Activated CD4-positive, alpha-beta T cell treated with anti-CD3 and anti-CD28 coated beads, Interleukin-2, amount 10 ng/mL, durations not matched to agents 7 days and 5 days (primary cell): ENCODE measurements at regions not wholly inside any gene's neighbourhood (a gene's known extent, or its start where the extent isn't known, plus 50 kb on each side); places are given as distances from the start of the nearest gene placed in this dataset.

Source experiments
- CTCF ChIA-PET: fragments of 350-600 bp; sonication (Branson Sonifier 250); formaldehyde crosslinking; loops from one replicate; lab custom pipeline; 2021; ENCODE audit warnings: antibody characterized with exemption; lab: Charles Lee
- POLR2A ChIA-PET: fragments of 350-600 bp; sonication (Branson Sonifier 250); formaldehyde crosslinking; loops from one replicate; lab custom pipeline; 2021; ENCODE audit warnings: antibody characterized with exemption; lab: Charles Lee
- DNase-seq: peaks from one replicate; pipeline ENCODE4 v3.0.0-alpha.2; 2020
- H3K27ac Mint-ChIP-seq: one replicate; pipeline ENCODE4 v1.8.0; 2021; ENCODE audit warnings: mild to moderate bottlenecking, moderate library complexity, mixed read lengths
- H3K27me3 Mint-ChIP-seq: one replicate; pipeline ENCODE4 v1.8.0; 2021; ENCODE audit warnings: mixed read lengths
- H3K36me3 Mint-ChIP-seq: one replicate; pipeline ENCODE4 v1.8.0; 2021; ENCODE audit warnings: low read depth, mixed read lengths
- H3K4me1 Mint-ChIP-seq: one replicate; pipeline ENCODE4 v1.8.0; 2021; ENCODE audit warnings: mixed read lengths
- H3K4me3 Mint-ChIP-seq: one replicate; pipeline ENCODE4 v1.8.0; 2021; ENCODE audit warnings: mild to moderate bottlenecking, moderate library complexity, mixed read lengths
- H3K9me3 Mint-ChIP-seq: one replicate; pipeline ENCODE4 v1.8.0; 2021; ENCODE audit warnings: mixed read lengths

DNA sequence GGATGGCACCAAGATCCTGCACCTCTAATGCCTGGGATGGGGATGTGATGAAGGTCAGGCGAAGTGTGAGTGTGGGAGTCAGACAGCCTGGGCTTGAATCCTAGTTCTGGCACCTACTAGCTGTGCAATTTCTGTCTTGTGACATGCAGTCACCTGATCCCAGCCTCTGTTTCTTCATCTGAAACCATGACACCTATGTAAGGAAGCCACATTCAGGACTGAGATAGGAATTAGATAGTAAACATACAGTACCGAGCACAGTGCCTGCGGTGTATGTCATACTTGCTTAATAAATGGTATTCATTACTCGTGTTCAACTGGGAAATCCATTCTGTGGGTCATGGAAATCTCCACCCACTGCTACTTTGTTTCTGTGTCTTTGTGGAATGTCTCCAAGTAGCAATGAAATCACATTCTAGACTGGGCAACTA is 140.6 kb upstream of the STC2 start:
- peaks cover 8% of the 10 kb centered on the region for H3K9me3 Mint-ChIP-seq
- H3K4me1 Mint-ChIP-seq = no peaks in the 10 kb centered on the region
- no peak for DNase-seq
- H3K27ac Mint-ChIP-seq = no peak overlapping the region
- no peaks in the 10 kb centered on the region for H3K36me3 Mint-ChIP-seq
- ChIA-PET POLR2A (no interaction called here), CTCF (no interaction called here)
- no peaks in the 10 kb centered on the region for H3K27me3 Mint-ChIP-seq
- no peak overlapping the region for H3K4me3 Mint-ChIP-seq

DNA sequence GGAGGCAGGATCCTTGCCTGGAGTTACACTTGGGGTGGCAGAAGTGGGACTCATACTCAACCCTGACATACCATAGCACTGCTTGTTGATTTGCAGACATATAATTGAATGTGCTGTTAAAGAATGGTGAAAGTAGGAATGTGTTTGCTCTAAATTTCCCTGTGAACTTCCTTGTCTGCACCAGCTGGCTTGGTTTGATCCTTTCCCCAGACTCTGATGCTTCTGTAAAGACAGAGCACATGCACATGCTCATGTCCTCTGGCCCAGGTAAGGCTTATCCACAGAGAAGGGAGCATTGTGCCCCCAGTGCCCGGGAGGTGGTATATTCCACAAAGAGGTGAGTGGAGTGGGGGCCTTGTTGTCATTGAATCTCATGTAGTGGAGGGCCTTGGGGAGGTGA is 138.0 kb upstream of the STC2 start:
- Mint-ChIP-seq H3K9me3 (peaks cover 8% of the 10 kb centered on the region), H3K27me3 (no peaks in the 10 kb centered on the region)

DNA sequence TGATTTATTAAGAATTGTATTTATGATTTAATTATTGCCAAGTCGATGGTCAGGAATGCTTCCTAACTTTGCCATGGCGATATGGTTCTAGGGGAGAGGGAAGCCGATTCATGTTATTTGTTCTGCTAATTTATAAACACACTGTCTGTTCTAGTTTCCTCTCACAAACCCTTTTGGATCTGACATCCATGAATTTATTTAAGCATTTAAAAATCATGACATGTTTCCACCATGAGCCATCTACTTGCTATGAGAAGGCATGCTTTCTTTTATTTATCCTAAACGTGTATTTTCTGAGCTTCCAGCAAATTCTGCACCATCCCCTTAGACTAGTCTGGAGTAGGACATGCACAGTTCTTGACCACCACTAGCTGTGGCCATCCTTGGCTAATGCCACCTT is 136.6 kb upstream of the STC2 start:
- ChIA-PET POLR2A (no interaction called here), CTCF (interaction anchor here (0.6 kb wide), 1 partner anchor 212 kb away, joined by 3 read pairs; no protein-coding TSS in a partner anchor)
- Mint-ChIP-seq H3K27ac (no peak overlapping the region), H3K9me3 (peaks cover 8% of the 10 kb centered on the region), H3K36me3 (no peaks in the 10 kb centered on the region), H3K27me3 (no peaks in the 10 kb centered on the region), H3K4me1 (no peaks in the 10 kb centered on the region), H3K4me3 (no peak overlapping the region)
- no peak for DNase-seq

More for the DNA sequence above, 138.0 kb upstream of the STC2 start:
- ChIA-PET POLR2A (no interaction called here), CTCF (no interaction called here)
- H3K27ac Mint-ChIP-seq = no peak overlapping the region
- DNase-seq = no peak
- H3K4me1 Mint-ChIP-seq = no peaks in the 10 kb centered on the region
- no peak overlapping the region for H3K4me3 Mint-ChIP-seq
- H3K36me3 Mint-ChIP-seq = no peaks in the 10 kb centered on the region

DNA sequence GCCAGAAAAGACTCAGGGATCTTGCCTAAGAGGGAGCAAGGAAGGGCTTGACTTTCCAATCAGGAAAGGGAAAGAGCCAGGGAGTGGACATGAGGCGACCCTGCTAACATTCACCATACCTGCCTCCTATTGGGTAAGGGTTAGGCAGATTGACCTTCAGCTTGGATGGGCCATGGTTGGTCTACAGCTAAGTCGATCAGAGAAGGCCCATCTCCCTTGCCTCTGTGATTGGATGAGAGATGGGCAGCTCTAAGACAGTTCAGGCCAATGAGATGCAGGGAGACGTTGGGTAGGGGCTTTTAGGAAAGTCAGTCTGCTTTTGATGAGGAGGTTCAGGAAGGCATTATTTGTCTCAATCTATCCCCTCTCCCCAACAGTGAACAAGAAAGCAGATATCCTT is 135.0 kb upstream of the STC2 start:
- POLR2A ChIA-PET = no interaction called here
- H3K27ac Mint-ChIP-seq = no peak overlapping the region
- peaks cover 8% of the 10 kb centered on the region for H3K9me3 Mint-ChIP-seq
- no peaks in the 10 kb centered on the region for H3K4me1 Mint-ChIP-seq
- CTCF ChIA-PET = interaction anchor here (1.0 kb wide), 1 partner anchor 90 kb away, joined by 4 read pairs; no protein-coding TSS in a partner anchor
- H3K36me3 Mint-ChIP-seq = no peaks in the 10 kb centered on the region
- DNase-seq = no peak
- no peaks in the 10 kb centered on the region for H3K27me3 Mint-ChIP-seq
- H3K4me3 Mint-ChIP-seq = no peak overlapping the region

DNA sequence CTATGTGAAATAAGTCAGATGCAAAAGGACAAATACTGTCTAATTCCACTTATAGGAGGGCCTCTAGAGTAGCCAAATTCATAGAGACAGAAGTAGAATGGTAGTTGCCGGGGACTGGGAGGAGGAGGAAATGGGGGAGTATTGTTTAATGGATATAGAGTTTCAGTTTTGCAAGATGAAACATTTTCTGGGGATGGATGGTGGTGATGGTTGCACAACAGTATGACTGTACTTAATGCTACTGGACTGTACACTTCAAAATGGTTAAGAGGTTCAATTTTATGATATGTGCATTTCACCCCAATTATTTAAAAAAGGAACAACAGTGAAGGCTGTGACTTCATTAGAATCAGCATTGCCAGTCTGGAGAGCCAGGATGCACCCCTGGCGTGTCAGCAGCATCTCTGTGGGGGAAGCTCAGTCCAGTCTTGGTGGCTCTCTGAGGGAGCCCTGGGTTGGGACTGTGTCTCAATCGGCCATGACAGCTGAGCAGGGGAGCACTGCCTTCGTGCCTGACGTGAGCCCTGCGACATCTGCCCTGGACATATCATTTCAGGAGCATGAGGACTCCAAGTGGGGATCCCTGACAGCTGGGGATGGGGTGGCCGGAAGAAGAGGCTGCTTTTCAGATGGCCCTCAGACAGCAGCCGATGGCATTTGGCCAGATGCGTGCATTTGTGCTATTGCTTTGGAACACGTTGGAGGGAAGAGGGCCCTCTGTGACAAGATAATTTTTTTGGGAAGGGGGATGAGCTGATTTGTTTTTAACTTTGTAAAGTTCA is 130.8 kb upstream of the STC2 start:
- CTCF ChIA-PET = no interaction called here
- H3K4me3 Mint-ChIP-seq = no peak overlapping the region
- H3K27ac Mint-ChIP-seq = no peak overlapping the region
- H3K27me3 Mint-ChIP-seq = no peaks in the 10 kb centered on the region
- no peak for DNase-seq
- no peaks in the 10 kb centered on the region for H3K9me3 Mint-ChIP-seq
- no peaks in the 10 kb centered on the region for H3K36me3 Mint-ChIP-seq
- H3K4me1 Mint-ChIP-seq = no peaks in the 10 kb centered on the region
- POLR2A ChIA-PET = no interaction called here

DNA sequence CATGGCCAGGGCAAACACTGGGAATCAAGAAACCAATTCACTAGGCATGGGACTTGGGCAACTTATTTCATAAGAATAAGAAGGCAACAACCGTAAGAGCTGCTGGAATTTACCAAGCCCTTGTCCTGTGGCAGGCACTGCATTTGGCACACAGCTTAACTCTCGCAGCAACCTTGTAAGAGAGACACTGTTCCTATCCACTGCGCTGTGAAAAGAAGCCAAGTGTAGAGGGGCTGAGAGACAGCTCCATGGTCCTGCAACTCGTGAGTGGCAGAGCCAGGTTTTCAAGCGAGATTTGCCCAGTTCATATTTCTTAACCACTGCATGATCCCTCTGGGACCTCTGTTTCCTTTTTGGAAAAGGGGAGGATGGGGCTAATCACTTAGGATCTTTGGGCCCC is 129.3 kb upstream of the STC2 start:
- POLR2A ChIA-PET = no interaction called here
- Mint-ChIP-seq H3K9me3 (no peaks in the 10 kb centered on the region), H3K36me3 (no peaks in the 10 kb centered on the region), H3K27me3 (no peaks in the 10 kb centered on the region), H3K4me1 (no peaks in the 10 kb centered on the region), H3K27ac (no peak overlapping the region), H3K4me3 (no peak overlapping the region)
- DNase-seq = no peak
- CTCF ChIA-PET = no interaction called here

DNA sequence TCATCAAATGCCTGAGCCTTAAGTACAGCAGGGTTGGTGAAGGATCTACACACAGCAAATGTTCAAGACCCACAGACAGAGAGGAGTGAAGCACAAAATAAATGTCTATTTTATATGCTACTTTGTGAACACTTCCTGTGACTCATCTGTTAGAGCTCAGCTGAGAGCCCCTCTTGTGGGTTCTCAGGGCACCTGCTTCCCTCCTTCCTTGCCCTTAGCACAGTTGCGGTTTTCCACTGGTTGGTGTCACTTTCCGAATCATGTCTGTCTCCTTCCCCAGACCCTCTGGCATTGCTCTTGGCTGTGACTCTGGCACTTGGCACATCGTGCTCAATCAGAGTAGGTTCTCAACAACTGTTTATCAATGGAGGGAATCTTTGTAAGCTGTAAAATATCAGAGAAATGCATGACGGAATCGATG is 128.5 kb upstream of the STC2 start:
- H3K9me3 Mint-ChIP-seq = no peaks in the 10 kb centered on the region
- H3K4me1 Mint-ChIP-seq = no peaks in the 10 kb centered on the region
- H3K27ac Mint-ChIP-seq = no peak overlapping the region
- H3K4me3 Mint-ChIP-seq = no peak overlapping the region
- DNase-seq = no peak
- POLR2A ChIA-PET = no interaction called here
- H3K36me3 Mint-ChIP-seq = no peaks in the 10 kb centered on the region
- CTCF ChIA-PET = no interaction called here
- H3K27me3 Mint-ChIP-seq = no peaks in the 10 kb centered on the region

DNA sequence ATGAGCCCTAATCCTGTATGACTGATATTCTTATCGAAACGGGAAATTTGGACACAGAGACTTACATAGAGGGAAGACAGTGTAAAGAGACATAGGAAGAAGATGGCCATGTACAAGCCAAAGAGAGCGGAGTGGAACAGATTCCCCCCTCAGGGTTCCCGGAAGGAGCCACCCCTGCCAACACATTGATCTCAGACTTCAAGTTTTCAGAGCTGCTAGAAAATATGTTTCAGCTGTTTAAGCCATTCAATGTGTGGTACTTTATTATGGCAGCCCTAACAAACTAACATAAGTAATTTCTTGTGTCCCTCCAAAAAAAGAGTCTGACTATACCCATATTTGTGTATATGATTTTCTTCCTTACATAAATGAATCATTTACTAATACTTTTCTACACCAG is 128.0 kb upstream of the STC2 start:
- Mint-ChIP-seq H3K27ac (no peak overlapping the region), H3K27me3 (no peaks in the 10 kb centered on the region), H3K4me3 (no peak overlapping the region), H3K4me1 (no peaks in the 10 kb centered on the region), H3K9me3 (no peaks in the 10 kb centered on the region), H3K36me3 (no peaks in the 10 kb centered on the region)
- ChIA-PET CTCF (no interaction called here), POLR2A (no interaction called here)
- no peak for DNase-seq

DNA sequence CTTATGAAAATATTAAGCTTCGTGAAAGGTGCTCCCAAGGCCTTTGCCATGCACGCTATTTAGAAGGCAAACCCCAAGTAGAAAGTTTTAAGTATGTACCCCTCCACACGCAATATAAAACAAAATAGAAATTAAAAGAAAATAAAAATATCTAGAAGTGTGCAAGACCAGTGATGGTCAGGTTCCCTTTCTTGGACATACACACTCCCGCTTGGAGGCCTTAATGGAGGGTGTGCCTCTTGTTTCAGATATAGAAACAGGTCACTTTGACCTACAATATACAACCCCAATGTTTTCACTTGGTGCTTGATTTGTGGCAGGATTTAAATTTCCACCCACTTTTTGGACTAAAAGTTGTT is 127.4 kb upstream of the STC2 start:
- Mint-ChIP-seq H3K9me3 (no peaks in the 10 kb centered on the region), H3K27me3 (no peaks in the 10 kb centered on the region), H3K36me3 (no peaks in the 10 kb centered on the region), H3K4me1 (no peaks in the 10 kb centered on the region), H3K27ac (no peak overlapping the region), H3K4me3 (no peak overlapping the region)
- ChIA-PET CTCF (no interaction called here), POLR2A (no interaction called here)
- no peak for DNase-seq

DNA sequence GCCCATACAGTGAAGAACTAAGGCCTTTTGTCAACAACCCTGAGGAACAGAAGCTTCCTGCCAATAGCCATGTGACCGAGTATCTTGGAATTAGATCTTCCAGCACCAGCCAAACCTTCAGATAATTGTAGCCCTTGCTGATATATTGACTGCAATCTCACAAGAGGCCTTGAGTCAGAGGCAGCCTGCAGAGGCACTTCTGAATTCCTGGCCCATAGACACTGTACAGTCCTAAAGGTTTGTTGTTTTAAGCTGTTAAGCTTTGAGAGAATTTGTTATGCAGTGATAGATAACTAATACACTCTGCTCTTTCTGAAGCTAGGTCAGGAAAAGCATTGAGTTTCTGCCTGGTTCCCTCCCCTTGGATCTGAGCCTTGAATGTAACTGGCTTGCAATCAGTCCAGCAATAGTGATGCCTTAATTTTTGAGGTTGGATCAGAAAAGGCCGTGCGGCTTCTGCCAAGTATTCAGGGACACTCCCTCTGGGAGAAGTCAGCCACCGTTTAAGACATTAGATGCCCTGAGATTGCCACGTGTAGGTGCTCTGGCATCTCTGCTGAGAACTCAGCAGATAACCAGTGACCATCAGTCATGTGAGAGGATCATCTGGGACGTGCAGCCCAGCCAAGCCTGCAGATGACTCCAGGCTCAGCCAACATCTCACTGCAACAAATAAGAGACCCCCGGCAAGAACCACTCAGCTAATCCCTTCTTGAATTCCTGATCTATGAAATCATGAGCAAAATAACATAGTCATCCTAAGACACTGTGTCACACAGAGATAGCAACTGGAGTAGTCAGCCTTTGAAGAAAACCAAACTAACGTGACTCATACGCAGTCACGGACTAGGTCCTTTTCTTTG is 126.8 kb upstream of the STC2 start:
- no peak for DNase-seq
- Mint-ChIP-seq H3K9me3 (no peaks in the 10 kb centered on the region), H3K4me3 (no peak overlapping the region), H3K36me3 (no peaks in the 10 kb centered on the region), H3K27me3 (no peaks in the 10 kb centered on the region), H3K4me1 (no peaks in the 10 kb centered on the region), H3K27ac (no peak overlapping the region)
- ChIA-PET POLR2A (no interaction called here), CTCF (no interaction called here)

DNA sequence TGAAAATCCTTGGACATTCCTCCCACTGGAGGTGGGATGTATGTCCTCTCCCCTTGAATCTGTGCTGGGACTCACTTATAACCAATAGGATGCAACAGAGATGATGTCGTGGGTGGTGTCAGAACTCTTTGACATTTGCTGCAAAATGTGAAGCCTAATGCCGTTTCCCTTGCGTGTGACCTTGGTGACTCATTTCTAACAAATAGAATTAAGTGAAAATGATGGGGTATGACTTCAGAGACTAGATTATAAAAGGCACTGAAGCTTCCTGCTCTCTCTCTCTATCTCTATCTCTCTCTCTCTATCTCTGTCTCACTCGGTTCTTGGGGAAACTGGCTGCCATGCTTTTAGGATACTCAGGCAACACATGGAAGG is 126.1 kb upstream of the STC2 start:
- CTCF ChIA-PET = no interaction called here
- no peak for DNase-seq
- Mint-ChIP-seq H3K27ac (no peak overlapping the region), H3K4me3 (no peak overlapping the region), H3K36me3 (no peaks in the 10 kb centered on the region), H3K27me3 (no peaks in the 10 kb centered on the region), H3K4me1 (no peaks in the 10 kb centered on the region), H3K9me3 (no peaks in the 10 kb centered on the region)
- POLR2A ChIA-PET = no interaction called here

DNA sequence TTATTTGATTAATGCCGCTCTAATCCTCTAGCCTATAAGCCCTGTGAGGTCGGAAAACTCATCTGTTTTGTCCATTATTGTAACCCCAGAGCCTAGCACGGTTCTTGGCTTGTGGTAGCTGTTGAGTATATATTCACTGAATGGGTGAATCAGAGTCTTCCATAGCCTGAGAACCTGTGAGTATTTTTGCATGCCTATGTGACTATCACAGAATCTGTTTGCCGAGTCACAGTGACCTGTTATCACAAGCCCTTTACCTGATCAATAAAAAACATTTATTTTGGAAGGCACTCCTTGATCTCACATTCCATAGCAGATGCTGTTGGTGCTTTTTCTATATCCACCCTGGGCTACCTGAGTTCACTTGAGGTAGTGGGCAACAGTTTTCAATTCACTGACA is 125.0 kb upstream of the STC2 start:
- ChIA-PET CTCF (no interaction called here), POLR2A (no interaction called here)
- no peaks in the 10 kb centered on the region for H3K4me1 Mint-ChIP-seq

DNA sequence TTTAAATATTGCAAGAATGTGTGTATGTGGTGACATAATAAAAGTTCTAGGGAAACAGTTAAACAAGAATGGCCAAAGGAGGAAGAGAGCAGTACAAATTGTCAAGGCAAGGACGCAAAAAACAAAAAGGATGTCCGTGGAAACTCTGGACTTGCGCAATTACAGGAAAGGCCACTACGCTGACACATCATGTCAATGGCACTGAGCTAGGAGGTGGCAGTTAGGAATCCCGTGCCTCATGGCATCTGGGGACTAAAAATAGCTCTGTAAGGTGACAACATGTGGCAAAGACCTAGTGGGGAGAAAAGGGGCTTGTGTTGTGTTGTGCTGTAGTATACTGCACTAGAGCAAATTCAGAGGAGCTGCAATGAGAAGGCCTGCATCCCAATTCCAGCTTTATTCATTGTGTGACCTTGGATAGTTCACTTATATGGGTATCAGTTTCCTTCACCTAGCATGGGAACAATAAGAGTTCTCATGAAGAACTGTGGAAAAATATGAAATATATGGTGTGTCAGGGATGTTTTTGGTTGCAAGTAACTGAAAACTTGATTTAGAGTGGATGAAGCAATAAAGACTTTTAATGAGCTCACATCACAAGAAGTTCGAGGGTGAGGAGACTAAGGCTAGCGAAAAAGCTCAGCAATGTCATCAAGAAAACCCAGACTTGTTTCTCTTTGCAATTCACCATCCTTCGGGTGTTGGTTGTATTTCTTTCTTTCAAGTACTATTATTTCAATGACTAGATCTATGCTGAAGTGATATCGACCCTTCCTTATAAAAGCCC is 124.1 kb upstream of the STC2 start:
- POLR2A ChIA-PET = no interaction called here
- Mint-ChIP-seq H3K9me3 (no peaks in the 10 kb centered on the region), H3K27me3 (no peaks in the 10 kb centered on the region), H3K4me1 (no peaks in the 10 kb centered on the region), H3K4me3 (no peak overlapping the region), H3K27ac (no peak overlapping the region), H3K36me3 (no peaks in the 10 kb centered on the region)
- no peak for DNase-seq
- CTCF ChIA-PET = interaction anchor here (1.5 kb wide), 1 partner anchor 9 kb away, joined by 4 read pairs; no protein-coding TSS in a partner anchor

More for the DNA sequence above, 125.0 kb upstream of the STC2 start:
- H3K4me3 Mint-ChIP-seq = no peak overlapping the region
- DNase-seq = no peak
- no peaks in the 10 kb centered on the region for H3K36me3 Mint-ChIP-seq
- no peaks in the 10 kb centered on the region for H3K9me3 Mint-ChIP-seq
- no peaks in the 10 kb centered on the region for H3K27me3 Mint-ChIP-seq
- H3K27ac Mint-ChIP-seq = no peak overlapping the region
